Astrocyte of the hippocampus (primary cell): ENCODE measurements at regions not wholly inside any gene's neighbourhood (a gene's known extent, or its start where the extent isn't known, plus 50 kb on each side); places are given as distances from the start of the nearest gene placed in this dataset.

Experiments used
- DNase-seq: peaks from one replicate; pipeline ENCODE4 v3.0.0; 2011; ENCODE audit warnings: low read depth, low spot score

DNA sequence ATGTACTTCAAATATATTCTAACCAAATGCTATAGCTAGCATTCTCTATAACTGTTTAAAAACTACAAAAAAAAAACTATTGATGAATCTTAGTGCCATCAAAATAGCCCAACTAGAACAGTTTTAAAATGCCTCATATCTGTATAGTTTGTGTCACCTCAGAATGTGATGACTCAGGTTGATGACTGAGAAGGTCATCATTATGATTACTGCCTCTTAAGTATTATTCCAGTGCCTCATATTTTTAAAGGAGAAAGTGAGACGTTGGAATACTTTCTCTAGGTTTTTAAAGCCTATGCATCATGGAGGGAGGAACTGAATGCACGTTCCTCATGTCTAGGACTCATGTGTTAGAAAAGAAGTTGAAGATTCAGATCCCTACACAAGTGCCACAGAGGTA is 88.2 kb downstream of the TMA16 start:
- DNase-seq = no peak

DNA sequence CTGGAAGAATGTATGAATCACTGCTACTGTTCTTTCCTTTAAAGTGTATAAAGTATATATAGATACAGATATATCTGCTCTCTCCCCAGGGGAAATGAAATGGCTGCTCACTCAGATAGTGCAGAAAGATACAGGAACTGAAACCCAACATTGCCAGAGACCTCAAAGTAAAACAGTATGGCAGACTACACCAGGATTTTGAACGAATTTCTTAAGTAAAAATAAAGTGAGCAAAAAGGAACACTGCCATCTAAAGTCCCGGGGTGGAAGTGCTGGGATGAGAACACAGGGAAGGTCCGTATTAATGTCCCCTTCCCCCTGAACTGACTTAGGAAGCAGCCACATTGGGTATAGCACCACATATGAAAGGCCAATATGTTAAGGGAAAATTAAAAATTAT is 93.4 kb downstream of the TMA16 start:
- DNase-seq = no peak

DNA sequence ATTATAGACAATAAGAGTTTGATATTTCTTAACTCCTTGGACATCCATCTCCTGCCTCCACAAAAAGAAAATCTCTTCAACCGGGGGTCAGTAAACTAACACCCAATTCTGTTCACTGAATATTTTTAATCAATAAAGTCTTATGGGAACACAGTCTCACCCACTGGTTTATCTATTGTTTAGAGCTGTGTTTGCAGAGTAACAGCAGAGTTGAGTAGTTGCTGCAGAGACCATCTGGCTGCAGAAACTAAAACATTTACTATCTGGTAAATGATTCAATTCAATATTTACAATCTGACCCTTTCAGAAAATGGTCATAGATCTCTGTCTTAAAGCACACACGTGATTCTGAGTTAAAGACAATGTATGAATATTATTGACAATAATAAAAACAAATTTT is 94.0 kb downstream of the TMA16 start:
- DNase-seq = no peak

DNA sequence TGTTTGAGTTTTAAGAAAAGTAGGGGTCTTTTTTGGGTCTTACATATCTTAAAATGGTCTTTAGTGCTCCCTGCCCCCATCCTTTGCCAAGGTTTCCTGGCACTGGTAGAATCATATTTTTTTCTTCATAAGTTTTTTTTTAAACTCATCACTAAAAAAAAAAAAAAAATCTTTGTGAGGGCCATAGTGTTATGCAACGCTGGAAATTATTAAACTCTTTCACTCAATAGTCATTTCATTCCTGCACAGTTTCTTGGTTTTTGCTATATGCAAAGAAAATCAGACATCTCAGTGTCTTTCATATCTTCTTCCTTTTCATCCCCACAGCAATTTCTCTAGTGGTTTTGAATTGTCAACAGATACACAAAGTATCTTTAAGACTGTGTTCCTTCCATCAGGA is 95.6 kb downstream of the TMA16 start:
- no peak for DNase-seq

DNA sequence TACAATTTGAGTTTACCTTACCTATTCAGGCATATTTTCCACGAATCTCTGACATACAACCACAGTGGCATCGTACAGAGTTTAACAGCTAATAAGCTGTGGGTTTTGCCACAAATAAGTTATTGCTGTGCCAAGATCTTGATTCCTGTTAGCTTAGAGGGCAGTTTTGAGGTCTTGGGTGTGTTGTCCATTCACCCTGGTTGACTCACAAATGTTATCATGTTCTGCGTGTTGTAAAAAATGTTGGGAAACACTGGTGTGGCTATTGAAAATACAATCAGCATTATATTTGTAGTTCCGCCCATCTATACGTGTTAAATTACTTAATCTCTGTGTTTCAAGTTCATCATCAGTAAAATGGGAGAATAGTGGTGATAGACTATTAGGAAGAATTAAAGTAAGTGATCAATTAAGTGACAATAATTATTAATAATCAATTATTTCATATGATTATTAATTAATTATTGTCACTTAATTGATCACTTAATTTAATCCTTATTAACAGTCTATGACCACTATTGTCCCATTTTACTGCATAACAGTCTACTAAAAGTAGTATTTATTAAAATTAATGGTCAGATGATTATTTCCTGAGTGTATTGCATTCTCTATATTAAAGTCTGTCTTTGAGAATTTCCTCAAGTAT is 96.3 kb downstream of the TMA16 start:
- DNase-seq = peak; percentile 35

DNA sequence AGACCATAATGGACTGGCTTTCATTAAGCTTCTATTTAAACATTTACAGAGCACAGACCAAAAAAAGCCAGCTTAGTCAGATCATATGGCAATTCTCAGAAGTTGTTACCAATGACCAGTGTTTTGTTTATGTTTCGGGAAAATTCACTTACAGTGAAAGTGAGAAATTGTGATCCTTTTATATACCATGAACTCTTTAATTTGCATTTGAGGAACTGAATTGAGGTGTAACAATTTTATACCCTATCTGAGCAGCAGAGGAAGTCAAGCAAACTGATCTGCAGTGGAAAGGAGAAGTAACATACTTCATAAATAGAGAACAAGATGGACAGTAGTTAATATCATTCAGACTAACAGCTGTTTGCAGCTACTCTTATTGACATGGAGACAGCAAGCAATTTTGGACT is 97.1 kb downstream of the TMA16 start:
- no peak for DNase-seq

DNA sequence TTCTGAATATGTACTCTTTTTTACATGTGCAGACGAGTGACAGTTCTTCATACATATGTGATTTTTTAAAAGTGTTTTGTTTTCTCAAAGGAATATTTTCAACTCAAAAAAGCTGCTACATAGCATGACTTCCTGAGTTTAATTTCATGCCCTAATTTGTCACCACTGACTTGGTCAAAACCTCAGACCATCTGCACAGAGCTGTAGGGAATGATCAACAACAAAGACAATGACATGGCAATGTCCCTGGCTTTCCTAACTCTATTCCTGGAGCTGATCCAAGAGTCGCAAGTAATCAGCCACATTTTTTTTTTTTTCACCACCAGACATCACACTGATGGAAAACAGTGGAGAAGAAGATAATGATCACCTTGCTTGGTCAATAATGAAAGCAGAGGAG is 97.7 kb downstream of the TMA16 start:
- peak; percentile 5 for DNase-seq

DNA sequence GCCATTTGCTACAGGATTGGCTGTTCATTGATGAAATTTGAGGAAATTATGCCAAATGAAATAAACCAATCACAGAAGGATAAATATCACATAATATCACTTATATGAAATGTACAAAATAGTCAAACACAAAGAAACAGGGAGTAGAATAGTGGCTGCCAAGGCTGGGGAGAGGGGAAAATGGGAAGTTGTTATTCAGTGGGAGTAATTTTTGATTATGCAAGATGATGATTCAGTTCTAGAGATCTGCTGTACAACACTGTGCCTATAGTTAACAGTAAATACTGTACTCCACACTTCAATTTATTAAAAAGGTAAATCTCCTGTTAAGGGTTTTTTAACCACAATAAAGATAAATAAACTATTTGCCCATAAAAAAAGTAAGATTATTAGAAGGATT is 101.1 kb downstream of the TMA16 start:
- no peak for DNase-seq

DNA sequence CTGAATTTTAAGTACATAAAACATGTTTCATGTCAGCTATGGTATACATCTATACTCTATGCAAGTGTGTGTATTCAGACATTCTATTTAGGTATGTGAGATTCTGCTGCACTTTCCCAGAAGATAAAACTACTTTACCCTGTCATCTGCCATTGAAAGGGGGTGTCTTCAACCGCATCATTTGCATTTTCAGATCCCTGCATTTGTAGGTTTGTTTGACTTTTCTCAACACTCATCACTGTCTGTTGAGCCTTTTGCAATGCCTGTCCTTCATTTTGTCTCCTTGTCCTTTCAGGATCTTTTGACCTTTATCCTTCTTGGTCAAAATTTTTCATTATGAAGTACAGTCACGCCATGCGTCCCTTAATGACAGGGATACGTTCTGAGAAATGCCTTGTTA is 103.5 kb downstream of the TMA16 start:
- DNase-seq = no peak

DNA sequence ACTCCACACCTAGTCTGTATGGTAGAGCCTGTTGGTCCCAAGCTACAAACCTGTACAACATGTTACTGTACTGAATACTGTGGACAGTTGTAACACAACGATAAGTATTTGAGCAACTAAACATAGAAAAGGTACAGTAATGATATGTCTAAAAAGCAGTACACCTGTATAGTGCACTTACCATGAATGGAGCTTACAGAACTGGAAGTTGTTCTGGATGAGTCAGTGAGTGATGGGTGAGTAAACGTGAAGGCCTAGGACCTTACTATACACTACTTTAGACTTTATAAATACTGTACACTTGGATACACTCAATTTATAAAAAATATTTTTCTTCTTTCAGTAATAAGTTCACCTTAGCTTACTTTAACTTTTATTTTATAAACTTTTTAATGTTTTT is 104.0 kb downstream of the TMA16 start:
- DNase-seq = no peak

DNA sequence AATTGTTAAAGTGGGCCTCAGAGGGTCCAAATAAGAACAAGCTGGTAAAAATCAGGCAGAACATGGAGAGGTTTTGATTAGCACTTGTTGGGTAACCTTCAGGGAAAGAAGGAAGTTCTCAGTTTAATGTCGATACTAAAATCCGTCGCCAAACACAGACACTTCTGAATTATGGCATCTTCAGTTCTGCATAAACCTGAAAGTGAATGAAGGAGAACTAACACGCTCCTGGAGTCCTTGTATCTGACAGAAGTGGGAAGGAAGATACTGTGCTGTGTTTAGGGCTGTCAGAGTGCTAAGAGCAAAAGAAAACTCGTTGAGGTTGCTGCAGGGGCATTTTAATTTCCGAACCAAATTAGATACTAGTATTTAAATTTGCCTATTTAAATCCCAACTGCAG is 106.2 kb downstream of the TMA16 start:
- DNase-seq = no peak

DNA sequence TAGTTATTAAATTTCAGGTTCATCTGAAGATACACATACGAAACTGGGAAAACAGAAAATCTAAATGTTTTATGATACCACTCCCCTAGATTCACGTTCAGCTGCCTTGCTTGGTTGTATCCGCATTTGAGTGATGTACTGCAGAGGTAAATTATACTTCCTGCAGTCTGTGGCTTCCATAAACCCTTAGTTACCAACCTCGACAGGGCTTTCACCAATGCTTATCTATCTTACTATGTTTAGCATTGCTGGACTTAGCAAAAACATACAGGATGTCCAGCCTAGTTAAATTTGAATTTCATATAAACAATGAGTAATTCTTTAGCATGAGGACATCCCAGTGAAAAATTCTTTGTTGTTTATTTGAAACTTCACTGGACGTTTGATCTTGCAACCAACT is 108.8 kb downstream of the TMA16 start:
- no peak for DNase-seq

DNA sequence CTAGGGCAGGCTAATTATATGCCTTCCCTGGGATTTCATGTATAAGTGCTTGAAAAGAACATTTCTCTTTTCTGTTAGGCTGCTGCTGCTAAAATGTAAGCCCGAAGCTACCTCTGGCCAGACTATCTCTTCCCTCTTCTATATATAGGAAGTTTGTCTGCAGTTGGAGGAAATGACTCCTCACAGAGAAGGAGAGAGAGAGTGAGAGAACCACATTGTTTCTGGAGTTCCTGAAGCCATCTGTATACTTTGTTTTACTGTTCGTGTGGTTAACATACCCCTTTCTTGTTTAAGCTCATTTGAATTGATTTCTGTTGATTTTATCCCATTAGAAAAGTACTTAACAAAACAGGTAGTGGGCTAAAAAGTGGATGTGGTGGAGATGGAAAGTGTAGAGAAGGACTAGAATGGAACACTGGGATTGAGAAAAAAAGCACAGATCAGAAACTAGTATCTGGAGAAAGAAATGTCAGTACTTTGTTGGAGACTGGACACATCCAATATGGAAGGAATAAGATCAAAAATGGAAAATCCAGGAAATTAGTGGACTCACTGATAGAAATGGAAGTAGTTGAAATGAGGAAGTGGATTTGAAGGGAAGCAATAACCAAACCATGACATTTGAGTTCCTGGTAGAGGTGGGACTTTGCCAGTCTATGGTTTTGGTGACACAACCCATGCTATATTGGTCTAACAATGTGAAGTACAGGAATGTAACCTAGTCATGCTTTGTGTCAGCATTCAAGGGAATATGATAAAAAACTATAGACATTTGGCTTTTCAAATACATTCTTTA is 112.6 kb downstream of the TMA16 start:
- DNase-seq = peak; percentile 9

DNA sequence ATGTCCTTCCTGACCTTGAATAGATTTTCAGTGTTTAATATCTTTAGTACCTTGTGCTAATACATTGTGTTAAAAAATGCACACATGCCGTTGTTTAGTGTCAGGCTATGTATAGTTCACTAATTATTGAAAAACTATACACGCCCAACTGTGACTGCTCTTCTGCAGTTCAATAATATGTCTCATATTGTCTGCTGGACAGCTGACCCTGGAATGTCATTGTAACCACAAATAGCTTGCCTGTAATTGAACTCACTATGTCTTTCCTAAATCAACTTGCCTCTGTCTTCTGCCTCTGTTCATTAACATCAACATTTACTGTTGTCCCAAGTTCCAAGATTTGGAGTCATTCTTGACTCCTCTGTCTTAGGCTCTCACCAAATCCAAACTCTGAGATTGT is 114.5 kb downstream of the TMA16 start:
- DNase-seq = no peak

DNA sequence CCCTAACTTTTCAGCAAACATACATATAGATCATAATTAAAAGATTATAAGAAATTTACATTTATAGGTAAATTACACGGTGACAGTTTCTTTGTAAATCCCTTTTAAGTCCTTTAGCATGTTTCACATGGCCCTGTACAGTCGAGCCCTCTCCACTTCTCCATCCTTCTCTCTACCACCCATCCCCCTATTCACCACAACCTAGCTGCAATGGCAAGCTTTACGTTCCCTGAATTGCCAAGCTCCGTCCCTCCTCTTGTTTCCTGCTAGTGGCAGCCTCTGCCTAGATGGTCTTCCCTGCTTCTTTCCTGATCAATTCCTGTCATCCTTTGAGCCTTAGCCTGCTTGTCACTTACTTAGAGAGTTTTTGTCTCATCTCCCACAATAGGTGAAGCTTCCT is 116.2 kb downstream of the TMA16 start:
- DNase-seq = no peak

DNA sequence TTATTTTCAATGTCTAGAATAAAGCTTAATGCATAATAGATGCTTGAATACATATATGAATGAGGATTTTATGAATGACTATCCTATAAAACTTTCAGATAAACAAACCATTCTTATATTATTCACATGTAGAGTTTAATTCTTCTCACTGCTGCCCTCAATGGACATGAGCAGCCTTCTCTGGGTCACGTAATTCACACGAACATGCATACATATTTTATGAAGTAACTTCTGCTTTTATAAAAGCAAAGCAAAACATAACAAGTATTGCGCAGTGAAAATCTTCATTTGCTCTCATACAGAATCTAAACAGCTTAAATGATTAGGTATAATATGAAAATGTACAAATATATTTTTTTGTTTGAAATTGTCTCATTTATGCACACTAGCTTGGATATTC is 116.7 kb downstream of the TMA16 start:
- DNase-seq = no peak

DNA sequence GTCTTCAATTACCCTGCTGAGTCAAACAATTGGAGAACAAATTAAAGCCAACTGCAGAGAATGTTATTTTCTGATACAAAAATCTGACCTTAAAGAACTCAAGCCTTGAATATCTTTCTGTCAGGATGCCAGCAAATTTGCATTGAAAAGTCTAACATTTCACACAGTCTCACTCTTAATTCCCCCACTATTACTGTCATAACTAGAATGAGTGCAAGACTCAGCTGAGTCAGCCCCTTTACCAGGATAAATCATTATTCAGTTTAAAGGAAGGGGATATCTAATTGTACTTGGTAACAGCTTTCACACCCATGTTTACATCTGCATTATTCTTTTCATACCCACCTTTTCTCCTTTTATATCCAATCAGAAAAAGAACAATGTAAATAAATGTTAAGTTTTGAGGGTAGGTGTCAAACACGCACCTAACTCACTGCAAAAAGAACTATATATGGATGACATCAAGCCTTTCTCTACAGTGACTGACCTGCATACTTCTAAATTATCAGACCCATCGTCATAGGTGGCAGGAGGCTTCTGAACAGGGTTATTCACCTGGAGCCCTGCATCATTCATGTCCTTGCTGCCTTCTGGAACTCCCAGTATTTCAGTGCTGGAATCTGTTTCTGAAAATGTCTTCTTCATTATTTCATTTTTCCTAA is 117.4 kb downstream of the TMA16 start:
- DNase-seq = no peak

DNA sequence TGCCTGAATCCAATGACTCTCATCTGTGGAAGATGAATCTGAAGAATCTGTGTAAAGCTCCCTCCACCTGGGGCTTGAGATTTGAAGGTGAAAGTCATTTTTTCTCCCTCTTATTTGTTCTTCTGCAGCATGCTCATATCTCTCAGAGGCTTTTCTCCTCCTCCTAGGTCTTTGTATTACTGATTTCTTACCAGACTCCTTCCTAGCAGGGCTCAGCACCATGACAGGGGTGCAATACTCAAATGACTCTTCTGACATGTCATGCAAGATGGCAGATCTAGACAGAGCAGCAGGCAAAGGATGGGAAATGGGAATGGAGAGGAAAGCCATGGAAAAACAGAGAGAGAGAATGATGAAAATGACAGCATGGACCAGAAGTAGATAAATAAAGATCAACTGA is 118.3 kb downstream of the TMA16 start:
- DNase-seq = no peak

DNA sequence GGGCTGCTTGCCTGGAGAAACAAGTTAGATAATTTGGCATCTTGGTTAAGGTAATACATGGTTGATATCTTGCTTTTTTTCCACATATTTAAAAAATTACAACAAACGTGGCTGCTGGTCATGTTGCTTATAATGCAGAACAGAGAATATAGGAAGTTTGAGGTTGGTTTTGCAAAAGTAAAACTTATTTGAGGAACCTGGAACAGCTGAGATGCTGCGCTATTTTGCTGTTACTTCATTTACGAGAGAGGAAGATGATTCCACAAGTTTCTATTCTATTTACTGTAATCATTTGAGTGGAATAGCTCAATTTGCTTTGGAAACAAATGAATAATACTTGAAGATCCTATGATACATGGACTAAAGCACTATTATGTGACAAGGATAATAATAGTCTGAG is 118.9 kb downstream of the TMA16 start:
- no peak for DNase-seq

DNA sequence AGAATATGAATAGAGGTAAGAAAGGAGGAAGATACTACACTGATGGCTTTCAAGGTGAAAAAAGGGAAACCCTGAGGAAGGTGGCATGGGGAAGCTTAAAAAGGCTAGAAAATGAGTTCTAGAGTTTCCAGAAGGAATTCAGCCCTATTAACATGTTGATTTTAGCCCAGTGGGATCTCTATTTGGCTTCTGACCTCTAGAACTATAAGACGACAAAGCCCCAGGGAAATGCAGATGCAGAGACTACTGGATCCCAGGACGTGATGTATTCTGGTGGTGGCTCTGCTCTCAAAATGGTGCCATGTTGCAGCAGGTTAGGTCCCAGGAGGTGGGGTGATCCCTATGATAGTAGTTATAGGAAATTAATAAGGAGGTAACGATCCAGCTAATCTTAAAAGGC is 120.4 kb downstream of the TMA16 start:
- no peak for DNase-seq

DNA sequence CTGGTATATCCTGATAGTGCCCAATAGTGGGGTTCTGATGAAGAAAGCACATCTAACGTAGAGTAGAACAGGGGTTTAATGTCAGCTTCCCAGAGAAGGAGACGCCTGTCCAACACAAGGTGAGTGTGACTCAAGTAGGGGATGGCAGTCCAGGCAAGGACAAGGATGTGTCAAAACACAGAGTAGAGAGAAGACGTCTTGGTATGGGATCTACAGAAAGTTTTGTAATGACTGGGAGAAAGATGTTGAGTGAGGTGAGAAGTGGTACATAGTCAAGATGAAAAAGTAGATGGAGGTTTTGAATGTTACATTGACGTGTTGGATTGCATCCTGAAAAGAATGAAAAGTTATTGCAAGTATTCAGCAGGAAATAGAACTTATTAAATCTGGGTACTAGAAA is 124.4 kb downstream of the TMA16 start:
- no peak for DNase-seq

DNA sequence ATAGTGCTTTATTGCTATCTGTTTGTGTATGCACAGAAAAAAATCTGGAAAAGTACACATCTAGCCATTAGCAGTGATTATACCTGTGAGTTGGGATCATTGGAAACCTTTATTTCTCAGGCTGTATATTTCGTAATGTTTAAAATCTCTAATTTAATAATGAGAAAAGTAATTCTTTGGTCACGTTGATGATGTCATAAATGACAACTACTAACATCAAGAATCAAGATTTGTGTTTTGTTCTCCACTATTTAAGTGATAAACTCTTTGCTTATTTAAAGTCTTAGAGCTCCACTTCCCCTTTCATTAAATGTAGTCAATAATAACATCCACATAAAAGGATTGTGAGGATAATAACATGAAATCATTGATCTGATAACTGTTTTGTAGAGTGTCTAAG is 126.2 kb downstream of the TMA16 start:
- no peak for DNase-seq

DNA sequence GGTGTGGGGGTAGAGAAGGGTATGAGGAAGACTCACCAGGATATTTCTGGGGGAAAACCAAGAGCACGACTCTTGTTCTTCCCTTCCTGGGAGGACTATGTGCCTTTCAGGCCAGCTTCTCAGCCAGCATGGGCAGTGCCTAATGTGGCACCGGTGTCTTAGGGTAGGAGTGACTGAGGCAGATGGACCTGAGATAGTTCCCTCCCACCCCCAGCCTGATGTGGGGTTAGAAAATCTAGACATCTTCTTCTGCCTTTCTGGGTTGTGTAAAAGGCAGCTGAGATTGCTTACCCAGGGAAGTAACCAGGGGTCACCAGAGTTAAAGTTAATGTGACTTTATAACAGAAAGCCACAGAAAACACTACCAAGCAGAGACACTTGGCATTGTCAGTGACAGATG is 127.3 kb downstream of the TMA16 start:
- no peak for DNase-seq
